Neuronal stem cell (in vitro differentiated cells): ENCODE measurements at regions not wholly inside any gene's neighbourhood (a gene's known extent, or its start where the extent isn't known, plus 50 kb on each side); places are given as distances from the start of the nearest gene placed in this dataset.

Experiments used
- DNase-seq: peaks from one replicate; pipeline ENCODE4 v3.0.0-alpha.2; 2013; ENCODE audit warnings: low spot score
- H2AFZ ChIP-seq: one replicate; pipeline ENCODE4 v1.6.1; 2013; ENCODE audit warnings: mild to moderate bottlenecking, low read length, inconsistent platforms
- H2AK5ac ChIP-seq: 2 replicates; pipeline ENCODE4 v1.6.1; 2013; ENCODE audit warnings: low read depth, mild to moderate bottlenecking, inconsistent platforms, low read length, moderate library complexity, mixed read lengths
- H2BK120ac ChIP-seq: 2 replicates; pipeline ENCODE4 v1.6.1; 2013; ENCODE audit warnings: low read depth, mild to moderate bottlenecking, inconsistent platforms, low read length, moderate library complexity, mixed read lengths
- H2BK12ac ChIP-seq: one replicate; pipeline ENCODE4 v1.6.1; 2013; ENCODE audit warnings: low read length, inconsistent platforms
- H2BK15ac ChIP-seq: 2 replicates; pipeline ENCODE4 v1.6.1; 2013; ENCODE audit warnings: mild to moderate bottlenecking, low read length, inconsistent platforms, mixed read lengths
- H2BK5ac ChIP-seq: one replicate; pipeline ENCODE4 v1.6.1; 2013; ENCODE audit warnings: inconsistent platforms, mild to moderate bottlenecking, low read length, moderate library complexity
- H3K14ac ChIP-seq: one replicate; pipeline ENCODE4 v1.6.1; 2013; ENCODE audit warnings: low read length, inconsistent platforms
- H3K18ac ChIP-seq: 2 replicates; pipeline ENCODE4 v1.6.1; 2013; ENCODE audit warnings: low read length, inconsistent platforms
- H3K23ac ChIP-seq: 2 replicates; pipeline ENCODE4 v1.6.1; 2013; ENCODE audit warnings: low read depth, mild to moderate bottlenecking, mixed read lengths, low read length, inconsistent platforms; ENCODE audit not compliant: poor library complexity
- H3K27ac ChIP-seq: replicated peaks from 3 replicates; pipeline ENCODE4 v1.5.1; 2013; ENCODE audit warnings: low read length, inconsistent platforms
- H3K27me3 ChIP-seq, 3 experiments: 2 replicates each; pipeline ENCODE4 v1.6.1; 2013; ENCODE audit warnings: low read length in 3 of 3, mild to moderate bottlenecking in 2 of 3, inconsistent platforms in 1 of 3, low read depth in 1 of 3, mixed read lengths in 1 of 3, moderate library complexity in 1 of 3; ENCODE audit not compliant: control insufficient read depth in 3 of 3, insufficient read depth in 3 of 3
- H3K36me3 ChIP-seq, 2 donors: replicated peaks in 1 of 2; 2 replicates each; pipeline ENCODE4 v1.6.1; 2013; ENCODE audit warnings: low read length in 2 of 2; ENCODE audit not compliant: control insufficient read depth in 2 of 2, insufficient read depth in 2 of 2
- H3K4ac ChIP-seq: 2 replicates; pipeline ENCODE4 v1.6.1; 2013; ENCODE audit warnings: inconsistent platforms, mild to moderate bottlenecking, low read length, moderate library complexity
- H3K4me1 ChIP-seq, 2 donors: 1 replicate in 1 of 2; 2 replicates in 1 of 2; pipeline ENCODE4 v1.6.1; 2013; ENCODE audit warnings: low read length in 2 of 2, low read depth in 1 of 2; ENCODE audit not compliant: control insufficient read depth in 2 of 2, insufficient read depth in 1 of 2
- H3K4me2 ChIP-seq: one replicate; pipeline ENCODE4 v1.6.1; 2013; ENCODE audit warnings: mild to moderate bottlenecking, low read length, inconsistent platforms; ENCODE audit not compliant: insufficient read depth, poor library complexity, severe bottlenecking
- H3K4me3 ChIP-seq, 2 donors: 2 replicates each; pipeline ENCODE4 v1.5.1; 2013; ENCODE audit warnings: low read length in 2 of 2, mild to moderate bottlenecking in 2 of 2, inconsistent platforms in 1 of 2, moderate library complexity in 1 of 2
- H3K79me1 ChIP-seq: one replicate; pipeline ENCODE4 v1.6.1; 2013; ENCODE audit warnings: low read depth, mild to moderate bottlenecking, inconsistent platforms, low read length, moderate library complexity
- H3K9ac ChIP-seq: one replicate; pipeline ENCODE4 v1.6.1; 2013; ENCODE audit warnings: mild to moderate bottlenecking, low read depth, low read length, inconsistent platforms; ENCODE audit not compliant: poor library complexity
- H3K9me3 ChIP-seq, 2 donors: replicated peaks in 1 of 2; 2 replicates each; pipeline versions ENCODE3 to v1.6.1; 2013; ENCODE audit warnings: low read length in 2 of 2, mild to moderate bottlenecking in 2 of 2, inconsistent platforms in 1 of 2, low read depth in 1 of 2, mixed read lengths in 1 of 2, moderate library complexity in 1 of 2; ENCODE audit not compliant: control insufficient read depth in 2 of 2, insufficient read depth in 1 of 2
- H4K8ac ChIP-seq: one replicate; pipeline ENCODE4 v1.6.1; 2013; ENCODE audit warnings: low read depth, mild to moderate bottlenecking, inconsistent platforms, low read length, moderate library complexity
- H4K91ac ChIP-seq: one replicate; pipeline ENCODE4 v1.6.1; 2013; ENCODE audit warnings: low read length, low read depth, mild to moderate bottlenecking, inconsistent platforms; ENCODE audit not compliant: poor library complexity
- WGBS, 2 donors: extraction: QIAGEN DNeasy Blood & Tissue Kit; methylation state at CpG; one replicate each; pipeline ENCODE4 v1.1.7; 2013; ENCODE audit warnings: missing lambda C conversion rate in 2 of 2, mixed read lengths in 1 of 2; ENCODE audit not compliant: insufficient read length in 2 of 2, insufficient replicate concordance in 1 of 2; ENCODE audit errors: extremely low coverage in 2 of 2; 5-methylcytosine and 5-hydroxymethylcytosine counted together

GRCh38 chr9:134557331-134557730 lies 84.3 kb upstream of the COL5A1 start:
- no CpG with 5 or more reads among the region's 18 CpGs for WGBS, 2 donors
- H2BK12ac ChIP-seq: peak overlapping the region; percentile 30
- no peak for DNase-seq
- H3K9ac ChIP-seq: no peak overlapping the region
- no peaks in the 10 kb centered on the region for H3K9me3 ChIP-seq
- no peak overlapping the region for H3K4me2 ChIP-seq
- H4K8ac ChIP-seq: no peak overlapping the region
- H4K91ac ChIP-seq: no peak overlapping the region
- no peak overlapping the region for H3K4me3 ChIP-seq
- no peak overlapping the region for H2BK120ac ChIP-seq
- H3K36me3 ChIP-seq: no peaks in the 10 kb centered on the region
- H3K18ac ChIP-seq: peak overlapping the region; percentile 91
- no peak overlapping the region for H3K4ac ChIP-seq
- peak overlapping the region; percentile 86 for H3K14ac ChIP-seq
- no peak overlapping the region for H2AFZ ChIP-seq
- H2BK15ac ChIP-seq: no peak overlapping the region
- peaks cover 0 to 10% of the 10 kb centered on the region in 2 donors for H3K4me1 ChIP-seq
- H2BK5ac ChIP-seq: peak overlapping the region; percentile 76
- peak overlapping the region; percentile 26 for H2AK5ac ChIP-seq
- H3K27me3 ChIP-seq: peaks cover 0 to 5% (median 0%) of the 10 kb centered on the region in 3 experiments
- H3K27ac ChIP-seq: no peak overlapping the region
- peak overlapping the region; percentile 48 for H3K23ac ChIP-seq
- H3K79me1 ChIP-seq: peaks cover 3% of the 10 kb centered on the region

- no peak for DNase-seq
- Histone ChIP-seq H2BK12ac (no peak overlapping the region), H3K23ac (no peak overlapping the region), H3K79me1 (peaks cover 3% of the 10 kb centered on the region), H3K36me3 (no peaks in the 10 kb centered on the region), H3K4me1 (peaks cover 0 to 10% of the 10 kb centered on the region in 2 donors), H3K9me3 (no peaks in the 10 kb centered on the region), H2BK15ac (no peak overlapping the region), H3K4me3 (no peak overlapping the region), H3K9ac (no peak overlapping the region), H3K4ac (no peak overlapping the region), H2AFZ (no peak overlapping the region), H4K91ac (no peak overlapping the region), H3K27me3 (peaks cover 0 to 5% (median 0%) of the 10 kb centered on the region in 3 experiments), H3K18ac (no peak overlapping the region), H3K14ac (no peak overlapping the region), H2BK120ac (no peak overlapping the region), H2AK5ac (no peak overlapping the region), H4K8ac (no peak overlapping the region), H3K4me2 (no peak overlapping the region), H3K27ac (no peak overlapping the region), H2BK5ac (no peak overlapping the region)
- WGBS, 2 donors: no CpG with 5 or more reads among the region's 19 CpGs
Measured at GRCh38 chr9:134558124-134558905, 83.3 kb upstream of the COL5A1 start.

DNA sequence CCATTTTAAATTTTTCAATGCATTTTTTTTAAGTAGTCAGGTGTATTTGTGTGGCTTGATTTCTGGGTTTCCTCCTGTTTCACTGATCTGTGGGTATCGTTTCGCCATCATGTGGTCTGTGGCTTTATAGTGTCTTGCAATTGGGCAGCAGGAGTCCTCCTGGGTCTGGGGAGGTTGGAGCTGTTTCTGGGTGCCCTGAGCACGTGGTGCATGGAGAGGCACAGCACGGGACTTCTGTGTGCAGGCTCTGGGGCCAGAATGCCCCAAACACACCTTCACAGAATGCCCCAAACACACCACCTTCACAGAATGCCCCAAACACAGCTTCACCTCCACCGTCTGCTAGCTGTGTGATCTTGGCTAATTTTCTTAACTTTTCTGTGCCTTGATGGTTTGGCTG lies 82.6 kb upstream of the COL5A1 start:
- Histone ChIP-seq H3K4ac (no peak overlapping the region), H3K9me3 (no peaks in the 10 kb centered on the region), H2BK120ac (no peak overlapping the region), H2AK5ac (no peak overlapping the region), H2AFZ (no peak overlapping the region), H2BK15ac (no peak overlapping the region), H3K14ac (no peak overlapping the region), H3K36me3 (no peaks in the 10 kb centered on the region), H3K4me3 (no peak overlapping the region), H2BK5ac (no peak overlapping the region), H3K27me3 (peaks cover 0 to 5% (median 0%) of the 10 kb centered on the region in 3 experiments), H3K27ac (no peak overlapping the region), H4K91ac (no peak overlapping the region), H2BK12ac (no peak overlapping the region), H3K18ac (no peak overlapping the region), H3K23ac (no peak overlapping the region), H3K4me2 (no peak overlapping the region), H3K4me1 (peaks cover 0 to 10% of the 10 kb centered on the region in 2 donors), H4K8ac (no peak overlapping the region), H3K79me1 (peaks cover 3% of the 10 kb centered on the region), H3K9ac (no peak overlapping the region)
- no peak for DNase-seq
- no CpG with 5 or more reads among the region's 5 CpGs for WGBS, 2 donors

DNA sequence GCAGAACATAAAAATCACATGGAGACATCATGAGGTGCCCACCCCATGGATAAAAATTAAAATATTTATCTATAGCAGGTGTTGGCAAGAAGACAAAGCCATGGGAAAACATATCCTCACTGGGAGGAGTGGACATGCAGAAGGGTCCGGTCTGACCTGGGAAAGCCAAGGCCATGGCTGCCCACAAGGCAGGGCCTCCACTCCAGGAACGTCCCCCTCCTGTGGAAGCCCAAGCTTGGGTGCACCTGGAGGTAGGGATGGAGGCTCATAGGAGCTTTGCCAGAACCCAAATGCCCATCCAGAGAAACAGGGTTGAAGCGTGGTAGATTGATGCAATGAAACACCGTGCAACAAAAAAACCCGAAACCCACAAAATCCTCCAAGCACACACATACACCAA lies 81.4 kb upstream of the COL5A1 start:
- Histone ChIP-seq H3K4me2 (no peak overlapping the region), H3K18ac (no peak overlapping the region), H4K8ac (no peak overlapping the region), H3K4me3 (no peak overlapping the region), H2AFZ (no peak overlapping the region), H2BK12ac (no peak overlapping the region), H3K9me3 (no peaks in the 10 kb centered on the region), H3K4ac (no peak overlapping the region), H2BK5ac (no peak overlapping the region), H3K23ac (no peak overlapping the region), H2BK15ac (no peak overlapping the region), H3K79me1 (no peaks in the 10 kb centered on the region), H3K27ac (no peak overlapping the region), H2AK5ac (no peak overlapping the region), H4K91ac (no peak overlapping the region), H3K14ac (no peak overlapping the region), H3K9ac (no peak overlapping the region), H3K4me1 (peaks cover 0 to 3% of the 10 kb centered on the region in 2 donors), H2BK120ac (no peak overlapping the region), H3K27me3 (peaks cover 0 to 5% (median 0%) of the 10 kb centered on the region in 3 experiments), H3K36me3 (no peaks in the 10 kb centered on the region)
- DNase-seq: no peak
- no CpG with 5 or more reads among the region's 5 CpGs for WGBS, 2 donors
